ENCODE measurements at regions not wholly inside any gene's neighbourhood (a gene's known extent, or its start where the extent isn't known, plus 50 kb on each side); places are given as distances from the start of the nearest gene placed in this dataset.

DNA sequence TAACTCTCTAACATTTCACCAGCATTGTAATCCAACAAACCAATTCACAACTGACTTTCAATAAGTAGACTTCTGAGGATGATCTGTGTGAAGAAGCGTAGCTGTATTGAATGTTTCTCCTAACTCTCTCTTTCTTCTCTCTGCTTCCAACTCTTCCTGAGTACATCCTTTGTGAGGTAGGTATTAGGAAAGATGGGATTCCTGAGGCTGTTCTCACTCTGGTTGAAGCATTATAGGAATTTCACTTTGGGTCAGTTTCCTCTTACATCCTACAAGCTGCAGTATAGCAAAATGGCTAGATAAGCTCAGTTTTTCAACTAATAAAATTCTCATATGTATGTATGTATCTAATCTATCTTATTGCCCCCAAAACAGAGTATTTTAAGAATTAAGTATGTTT lies 702.8 kb downstream of the CETN3 start:
- TF ChIP-seq POLR2A (IDR thresholded peaks at IDR 0.05; ENCODE audit: low read depth, low read length) (no peak), POLR2AphosphoS5 (IDR thresholded peaks at IDR 0.05; ENCODE audit: low read depth, low read length) (no peak)

Data from GM12892 (cell line).